ENCODE measurements at regions not wholly inside any gene's neighbourhood (a gene's known extent, or its start where the extent isn't known, plus 50 kb on each side); places are given as distances from the start of the nearest gene placed in this dataset.

GRCh38 chrX:25180242-25180641, 164.5 kb upstream of the ARX start:
- Mint-ChIP-seq H3K4me3 (ENCODE audit: unreplicated experiment) (no peak overlapping the region), H3K9me3 (ENCODE audit: unreplicated experiment) (no peaks in the 10 kb centered on the region), H3K27ac (ENCODE audit: unreplicated experiment) (no peak overlapping the region), H3K4me1 (ENCODE audit: unreplicated experiment) (no peaks in the 10 kb centered on the region), H3K27me3 (ENCODE audit: unreplicated experiment) (no peaks in the 10 kb centered on the region), H3K36me3 (ENCODE audit: low read depth, unreplicated experiment) (no peaks in the 10 kb centered on the region)
- TF ChIP-seq, protein P1, sequence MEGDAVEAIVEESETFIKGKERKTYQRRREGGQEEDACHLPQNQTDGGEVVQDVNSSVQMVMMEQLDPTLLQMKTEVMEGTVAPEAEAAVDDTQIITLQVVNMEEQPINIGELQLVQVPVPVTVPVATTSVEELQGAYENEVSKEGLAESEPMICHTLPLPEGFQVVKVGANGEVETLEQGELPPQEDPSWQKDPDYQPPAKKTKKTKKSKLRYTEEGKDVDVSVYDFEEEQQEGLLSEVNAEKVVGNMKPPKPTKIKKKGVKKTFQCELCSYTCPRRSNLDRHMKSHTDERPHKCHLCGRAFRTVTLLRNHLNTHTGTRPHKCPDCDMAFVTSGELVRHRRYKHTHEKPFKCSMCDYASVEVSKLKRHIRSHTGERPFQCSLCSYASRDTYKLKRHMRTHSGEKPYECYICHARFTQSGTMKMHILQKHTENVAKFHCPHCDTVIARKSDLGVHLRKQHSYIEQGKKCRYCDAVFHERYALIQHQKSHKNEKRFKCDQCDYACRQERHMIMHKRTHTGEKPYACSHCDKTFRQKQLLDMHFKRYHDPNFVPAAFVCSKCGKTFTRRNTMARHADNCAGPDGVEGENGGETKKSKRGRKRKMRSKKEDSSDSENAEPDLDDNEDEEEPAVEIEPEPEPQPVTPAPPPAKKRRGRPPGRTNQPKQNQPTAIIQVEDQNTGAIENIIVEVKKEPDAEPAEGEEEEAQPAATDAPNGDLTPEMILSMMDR (IDR thresholded peaks at IDR 0.05; ENCODE audit: unreplicated experiment) = no peak
- no peak for DNase-seq (ENCODE audit: low spot score)

DNA sequence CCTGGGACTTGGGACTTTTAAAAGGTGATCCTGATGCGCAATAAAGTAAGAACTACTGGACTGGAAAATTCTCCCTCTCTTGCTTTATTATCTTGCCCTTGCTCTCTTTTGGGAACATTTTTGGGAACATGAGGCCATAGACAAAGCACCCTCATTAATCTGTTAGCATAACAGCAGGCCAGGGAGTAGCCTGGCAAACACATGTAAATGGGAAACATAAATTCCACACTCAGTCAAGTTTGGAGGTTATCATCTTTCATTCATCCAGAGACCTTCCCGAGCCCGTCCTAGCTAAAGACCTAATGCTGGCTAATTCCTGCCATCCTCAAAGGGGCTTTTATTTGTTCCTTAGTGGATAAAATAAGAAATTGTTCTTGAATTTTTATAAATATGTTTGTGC, 162.8 kb upstream of the ARX start:
- TF ChIP-seq, protein P1 (IDR thresholded peaks at IDR 0.05; ENCODE audit: unreplicated experiment) = no peak
- Mint-ChIP-seq H3K4me3 (ENCODE audit: unreplicated experiment) (no peak overlapping the region), H3K9me3 (ENCODE audit: unreplicated experiment) (no peaks in the 10 kb centered on the region), H3K4me1 (ENCODE audit: unreplicated experiment) (no peaks in the 10 kb centered on the region), H3K27ac (ENCODE audit: unreplicated experiment) (no peak overlapping the region), H3K27me3 (ENCODE audit: unreplicated experiment) (no peaks in the 10 kb centered on the region), H3K36me3 (ENCODE audit: low read depth, unreplicated experiment) (no peaks in the 10 kb centered on the region)
- DNase-seq (ENCODE audit: low spot score) = no peak

DNA sequence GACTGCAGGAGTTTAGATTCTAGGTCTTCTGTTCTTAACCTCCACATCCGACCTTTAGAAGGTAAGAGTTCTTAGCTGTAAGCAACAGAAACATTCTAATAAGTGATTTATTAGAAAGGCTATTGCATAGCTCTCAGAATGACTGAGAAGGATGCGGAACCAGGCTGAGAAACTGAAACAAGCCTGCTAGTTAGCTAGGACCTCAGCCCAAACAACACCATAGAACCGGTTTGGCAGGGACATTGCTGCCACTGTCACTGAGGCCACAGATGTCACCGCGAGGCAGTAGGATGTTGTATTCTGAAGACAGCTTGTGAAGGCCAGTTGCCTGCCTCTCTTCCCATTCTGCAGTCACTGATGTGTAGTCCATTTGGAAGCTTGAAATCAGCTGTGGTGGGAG, 160.0 kb upstream of the ARX start:
- H3K27ac Mint-ChIP-seq (ENCODE audit: unreplicated experiment) = no peak overlapping the region
- H3K4me3 Mint-ChIP-seq (ENCODE audit: unreplicated experiment) = no peak overlapping the region
- H3K4me1 Mint-ChIP-seq (ENCODE audit: unreplicated experiment) = no peaks in the 10 kb centered on the region
- H3K9me3 Mint-ChIP-seq (ENCODE audit: unreplicated experiment) = no peaks in the 10 kb centered on the region
- no peaks in the 10 kb centered on the region for H3K36me3 Mint-ChIP-seq (ENCODE audit: low read depth, unreplicated experiment)
- TF ChIP-seq, protein P1 (IDR thresholded peaks at IDR 0.05; ENCODE audit: unreplicated experiment) = no peak
- no peak for DNase-seq (ENCODE audit: low spot score)
- H3K27me3 Mint-ChIP-seq (ENCODE audit: unreplicated experiment) = no peaks in the 10 kb centered on the region

DNA sequence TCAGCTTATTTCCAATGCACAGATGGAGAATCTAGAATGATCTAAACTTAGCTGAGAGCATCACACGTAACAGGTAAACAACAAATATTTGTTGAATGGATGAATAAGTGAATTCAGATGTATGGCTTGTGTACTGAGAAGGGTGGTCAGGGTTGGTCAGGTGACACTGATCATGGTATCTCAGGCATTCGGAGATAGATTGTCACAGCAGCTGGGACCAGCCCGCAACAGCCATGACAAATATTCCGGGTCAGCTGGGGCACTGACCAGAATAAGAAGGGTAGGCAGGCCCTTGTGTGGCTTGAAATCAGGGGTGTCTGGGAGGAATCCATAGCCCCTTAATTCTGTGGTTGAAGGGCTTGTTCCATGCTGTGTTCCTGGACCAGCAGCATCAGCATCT, 159.4 kb upstream of the ARX start:
- H3K36me3 Mint-ChIP-seq (ENCODE audit: low read depth, unreplicated experiment) = no peaks in the 10 kb centered on the region
- DNase-seq (ENCODE audit: low spot score) = no peak
- no peaks in the 10 kb centered on the region for H3K27me3 Mint-ChIP-seq (ENCODE audit: unreplicated experiment)
- no peaks in the 10 kb centered on the region for H3K4me1 Mint-ChIP-seq (ENCODE audit: unreplicated experiment)
- TF ChIP-seq, protein P1 (IDR thresholded peaks at IDR 0.05; ENCODE audit: unreplicated experiment) = no peak
- H3K4me3 Mint-ChIP-seq (ENCODE audit: unreplicated experiment) = no peak overlapping the region
- H3K27ac Mint-ChIP-seq (ENCODE audit: unreplicated experiment) = no peak overlapping the region
- H3K9me3 Mint-ChIP-seq (ENCODE audit: unreplicated experiment) = no peaks in the 10 kb centered on the region

DNA sequence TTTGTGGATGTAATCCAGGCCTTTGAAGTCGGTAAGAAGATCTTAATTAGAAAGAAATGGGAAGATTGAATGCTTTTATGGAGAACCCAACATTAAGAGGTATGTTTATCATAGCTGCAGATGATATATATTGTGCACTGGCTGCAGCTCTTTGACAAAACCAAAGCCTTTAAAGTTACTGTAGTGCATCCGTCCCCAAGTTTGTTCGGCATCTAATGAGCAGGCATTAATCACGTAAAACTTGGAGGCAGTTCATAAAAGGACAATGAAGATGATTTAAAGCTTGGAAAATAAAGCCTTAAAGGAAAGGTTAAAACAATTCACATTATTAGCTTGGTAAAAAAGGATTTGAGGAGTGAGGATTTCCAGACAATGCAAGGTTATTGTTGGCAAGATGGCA, 150.8 kb upstream of the ARX start:
- no peaks in the 10 kb centered on the region for H3K36me3 Mint-ChIP-seq (ENCODE audit: low read depth, unreplicated experiment)

More for the DNA sequence above, 150.8 kb upstream of the ARX start:
- Mint-ChIP-seq H3K27me3 (ENCODE audit: unreplicated experiment) (no peaks in the 10 kb centered on the region), H3K4me1 (ENCODE audit: unreplicated experiment) (peaks cover 5% of the 10 kb centered on the region), H3K9me3 (ENCODE audit: unreplicated experiment) (no peaks in the 10 kb centered on the region), H3K27ac (ENCODE audit: unreplicated experiment) (no peak overlapping the region), H3K4me3 (ENCODE audit: unreplicated experiment) (no peak overlapping the region)
- TF ChIP-seq, protein P1 (IDR thresholded peaks at IDR 0.05; ENCODE audit: unreplicated experiment) = no peak
- DNase-seq (ENCODE audit: low spot score) = no peak

Data from endothelial cell (in vitro differentiated cells).